ENCODE measurements at regions not wholly inside any gene's neighbourhood (a gene's known extent, or its start where the extent isn't known, plus 50 kb on each side); places are given as distances from the start of the nearest gene placed in this dataset.

DNA sequence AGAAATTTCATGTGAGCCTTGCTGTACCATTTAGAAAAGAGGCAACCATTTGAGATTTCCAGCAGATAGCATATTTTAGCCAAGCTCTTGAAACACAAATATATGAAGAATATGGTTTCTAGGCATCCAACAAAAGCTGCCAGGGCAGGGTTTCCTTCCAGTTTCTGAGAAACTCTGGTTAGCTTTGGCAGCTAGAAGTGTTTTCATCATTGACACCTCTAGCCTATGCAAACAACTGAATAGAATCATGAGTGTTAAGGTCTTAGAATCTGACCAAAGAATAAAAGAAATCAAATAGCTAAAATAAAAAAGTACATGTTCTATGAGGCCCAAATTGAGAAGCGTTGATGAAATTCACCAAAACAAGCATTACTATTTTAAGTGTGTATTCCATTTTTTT, 188.1 kb downstream of the TMEM167A start:
- H3K4me3 ChIP-seq (ENCODE audit: low read length), result no peak overlapping the region
- TF ChIP-seq, protein P1, sequence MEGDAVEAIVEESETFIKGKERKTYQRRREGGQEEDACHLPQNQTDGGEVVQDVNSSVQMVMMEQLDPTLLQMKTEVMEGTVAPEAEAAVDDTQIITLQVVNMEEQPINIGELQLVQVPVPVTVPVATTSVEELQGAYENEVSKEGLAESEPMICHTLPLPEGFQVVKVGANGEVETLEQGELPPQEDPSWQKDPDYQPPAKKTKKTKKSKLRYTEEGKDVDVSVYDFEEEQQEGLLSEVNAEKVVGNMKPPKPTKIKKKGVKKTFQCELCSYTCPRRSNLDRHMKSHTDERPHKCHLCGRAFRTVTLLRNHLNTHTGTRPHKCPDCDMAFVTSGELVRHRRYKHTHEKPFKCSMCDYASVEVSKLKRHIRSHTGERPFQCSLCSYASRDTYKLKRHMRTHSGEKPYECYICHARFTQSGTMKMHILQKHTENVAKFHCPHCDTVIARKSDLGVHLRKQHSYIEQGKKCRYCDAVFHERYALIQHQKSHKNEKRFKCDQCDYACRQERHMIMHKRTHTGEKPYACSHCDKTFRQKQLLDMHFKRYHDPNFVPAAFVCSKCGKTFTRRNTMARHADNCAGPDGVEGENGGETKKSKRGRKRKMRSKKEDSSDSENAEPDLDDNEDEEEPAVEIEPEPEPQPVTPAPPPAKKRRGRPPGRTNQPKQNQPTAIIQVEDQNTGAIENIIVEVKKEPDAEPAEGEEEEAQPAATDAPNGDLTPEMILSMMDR (conservative IDR thresholded peaks at IDR 0.05; ENCODE audit: low read depth, low read length), result no peak
- no peak for DNase-seq (ENCODE audit: low read depth)

DNA sequence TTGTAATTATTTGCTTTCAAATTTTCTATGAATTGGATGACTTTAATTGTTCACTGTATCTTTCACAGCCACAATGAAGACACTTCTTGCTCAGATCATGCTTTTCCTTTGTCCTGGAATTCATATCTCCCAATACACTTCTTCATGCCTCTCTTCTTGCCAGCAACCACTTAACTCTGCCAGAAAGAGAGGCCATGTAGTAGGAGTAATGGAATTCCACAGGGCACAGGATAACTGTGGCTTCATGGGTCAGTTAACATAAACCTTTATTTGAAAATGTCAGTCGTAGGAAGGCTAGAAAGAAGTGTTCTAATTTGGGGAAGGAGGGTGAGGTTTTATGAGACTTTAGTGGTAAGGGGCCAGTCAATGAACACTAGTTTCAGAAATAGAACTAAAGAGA, 190.3 kb downstream of the TMEM167A start:
- no peak overlapping the region for H3K4me3 ChIP-seq (ENCODE audit: low read length)
- TF ChIP-seq, protein P1 (conservative IDR thresholded peaks at IDR 0.05; ENCODE audit: low read depth, low read length), result no peak
- no peak for DNase-seq (ENCODE audit: low read depth)

DNA sequence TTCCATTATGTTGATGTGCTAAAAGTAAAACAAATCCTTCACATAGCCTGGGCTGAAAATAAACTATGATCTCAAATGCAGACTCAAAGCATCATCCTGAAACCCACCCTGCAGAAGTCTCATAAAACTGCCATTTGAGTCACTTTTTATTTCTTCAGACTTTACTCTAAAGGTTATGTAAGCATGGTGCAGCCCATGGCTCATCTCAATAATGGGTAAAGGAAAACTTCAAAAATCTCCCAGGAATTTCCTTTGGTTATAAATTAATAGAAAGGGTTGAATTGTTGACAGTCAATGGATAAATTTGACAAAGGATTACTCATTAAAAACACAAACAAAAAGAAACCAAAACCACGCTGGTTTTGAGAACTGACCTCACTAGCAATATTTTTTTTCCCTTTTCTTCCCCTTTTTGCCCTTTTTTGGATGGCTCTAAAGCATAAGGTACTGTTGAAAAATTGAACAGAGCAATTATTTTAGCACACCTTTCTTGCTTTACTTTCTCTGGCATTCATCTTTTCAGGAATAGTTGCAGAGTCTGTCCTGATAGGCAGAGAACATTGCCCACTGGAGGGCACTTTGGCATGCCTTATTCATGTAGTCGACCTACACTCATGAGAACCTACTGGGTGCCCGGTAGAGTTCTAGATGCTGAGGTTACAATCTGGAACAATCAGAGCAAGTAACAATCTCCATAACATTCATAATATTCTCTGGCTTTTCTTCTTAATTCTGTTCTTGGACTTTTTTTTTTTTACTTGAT, 191.4 kb downstream of the TMEM167A start:
- no peak overlapping the region for H3K4me3 ChIP-seq (ENCODE audit: low read length)
- TF ChIP-seq, protein P1 (conservative IDR thresholded peaks at IDR 0.05; ENCODE audit: low read depth, low read length), result peak; percentile 8
- DNase-seq (ENCODE audit: low read depth), result no peak

DNA sequence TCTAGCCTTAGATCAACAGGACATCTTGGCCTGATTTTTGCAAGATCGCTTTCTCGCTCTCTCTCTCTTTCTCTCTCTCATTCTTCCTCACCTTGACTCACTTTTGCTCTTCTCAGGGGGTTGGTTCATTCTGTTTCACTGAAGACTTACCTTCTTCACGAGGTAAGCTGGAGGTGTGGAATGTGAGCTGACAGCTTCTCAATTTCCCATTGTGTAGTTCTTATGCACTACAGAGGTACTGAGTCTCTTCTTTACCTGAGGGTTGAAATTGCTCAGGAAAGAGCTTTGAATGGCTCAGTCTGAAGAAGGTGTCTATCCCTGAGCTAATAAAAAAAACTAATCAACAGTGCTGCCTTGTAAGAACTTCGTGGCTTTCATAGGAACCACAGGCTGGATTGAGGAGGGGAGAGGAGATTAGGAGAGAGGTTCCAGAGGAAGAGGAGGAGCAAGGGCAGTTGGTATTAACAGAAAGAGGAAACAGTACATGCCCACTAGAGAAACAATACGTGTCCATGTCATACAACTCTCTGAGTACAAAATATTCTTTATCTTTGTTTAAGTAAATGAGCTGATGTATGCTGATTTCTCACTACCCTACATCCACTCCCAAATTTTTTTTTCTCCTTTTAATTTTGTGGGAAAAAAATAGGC, 192.2 kb downstream of the TMEM167A start:
- TF ChIP-seq, protein P1 (conservative IDR thresholded peaks at IDR 0.05; ENCODE audit: low read depth, low read length), result no peak
- H3K4me3 ChIP-seq (ENCODE audit: low read length), result no peak overlapping the region
- DNase-seq (ENCODE audit: low read depth), result no peak

DNA sequence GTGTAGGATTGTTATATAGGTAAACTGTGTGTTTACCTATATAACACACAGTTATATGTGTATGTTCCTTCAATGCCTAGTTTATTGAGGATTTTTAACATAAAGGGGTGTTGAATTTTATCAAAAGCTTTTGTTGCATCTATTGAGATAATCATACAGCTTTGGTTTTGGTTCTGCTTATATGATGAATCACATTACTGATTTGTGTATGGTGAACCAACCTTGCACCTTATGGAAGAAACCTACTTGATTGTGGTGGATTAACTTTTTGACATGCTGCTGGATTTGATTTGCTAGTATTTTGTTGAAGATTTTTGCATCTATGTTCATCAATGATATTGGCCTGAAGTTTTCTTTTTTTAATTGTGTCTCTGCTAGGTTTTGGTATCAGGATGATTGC, 194.9 kb downstream of the TMEM167A start:
- no peak for DNase-seq (ENCODE audit: low read depth)
- no peak overlapping the region for H3K4me3 ChIP-seq (ENCODE audit: low read length)
- TF ChIP-seq, protein P1 (conservative IDR thresholded peaks at IDR 0.05; ENCODE audit: low read depth, low read length), result no peak

DNA sequence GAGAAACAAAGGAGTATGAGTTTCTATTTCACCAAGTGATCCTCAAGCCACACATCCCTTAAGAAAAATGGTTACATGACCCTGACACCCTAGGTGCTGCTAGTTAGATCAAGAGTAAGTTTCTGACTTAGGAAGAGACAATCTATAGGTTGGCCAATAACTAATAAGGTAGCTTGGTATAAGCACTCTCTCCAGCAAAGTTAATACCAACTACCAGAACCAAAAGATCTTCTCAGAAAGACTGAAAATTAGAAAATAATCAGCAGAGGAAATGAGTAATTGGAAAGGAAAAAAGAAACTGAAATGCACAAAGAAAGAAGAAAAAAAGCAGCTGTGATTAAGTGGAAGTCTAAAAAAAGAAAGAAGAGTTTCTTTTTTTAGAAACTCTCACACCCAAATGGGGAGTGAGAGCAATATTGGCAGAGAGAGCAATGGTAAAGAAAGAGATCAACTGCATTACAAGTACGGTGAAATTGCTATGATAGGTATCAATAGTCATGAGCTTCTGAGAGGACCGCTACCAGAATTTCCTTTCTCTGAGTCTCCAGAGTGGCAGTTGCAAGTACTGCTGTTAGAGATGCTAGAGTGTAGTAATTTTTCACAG, 195.5 kb downstream of the TMEM167A start:
- DNase-seq (ENCODE audit: low read depth), result no peak
- TF ChIP-seq, protein P1 (conservative IDR thresholded peaks at IDR 0.05; ENCODE audit: low read depth, low read length), result no peak
- H3K4me3 ChIP-seq (ENCODE audit: low read length), result no peak overlapping the region

Measured in retinal pigment epithelial cell (primary cell).